Naive thymus-derived CD4-positive, alpha-beta T cell (primary cell): ENCODE measurements at regions not wholly inside any gene's neighbourhood (a gene's known extent, or its start where the extent isn't known, plus 50 kb on each side); places are given as distances from the start of the nearest gene placed in this dataset.
"Not testable (repeated sequence)": the region's sequence is repeated elsewhere in the genome, so short reads cannot be mapped to it uniquely, and the experiment has no call there.

ENCODE experiments used
- ATAC-seq: fragments of 150-1000 bp; cut with Tn5 transposase; 2 replicates; pipeline ENCODE4 v1.10.0; 2021; ENCODE audit warnings: mild to moderate bottlenecking, moderate library complexity
- CTCF ChIA-PET: fragments of 350-600 bp; sonication (Branson Sonifier 250); formaldehyde crosslinking; loops from one replicate; lab custom pipeline; 2021; ENCODE audit warnings: antibody characterized with exemption; lab: Charles Lee
- POLR2A ChIA-PET: fragments of 350-600 bp; sonication (Branson Sonifier 250); formaldehyde crosslinking; loops from one replicate; lab custom pipeline; 2021; ENCODE audit warnings: antibody characterized with exemption, inconsistent platforms; lab: Charles Lee
- DNase-seq, 9 donors: peaks; one replicate each; pipeline versions ENCODE4 v3.0.0 to v3.0.0-alpha.2; 2020 to 2022; ENCODE audit warnings: mixed read lengths in 1 of 9
- H3K27ac ChIP-seq: one replicate; pipeline ENCODE4 v1.7.0; 2013; ENCODE audit warnings: mild to moderate bottlenecking, low read depth, low read length, moderate library complexity
- H3K27me3 ChIP-seq, 2 donors: one replicate each; pipeline ENCODE4 v1.7.0; 2013; ENCODE audit warnings: low read length in 2 of 2, mild to moderate bottlenecking in 2 of 2, moderate library complexity in 2 of 2; ENCODE audit not compliant: control insufficient read depth in 2 of 2, insufficient read depth in 2 of 2
- H3K36me3 ChIP-seq, 3 experiments: 1 replicate in 2 of 3; 2 replicates in 1 of 3; pipeline ENCODE4 v1.7.0; 2013; ENCODE audit warnings: low read length in 3 of 3, mild to moderate bottlenecking in 3 of 3, moderate library complexity in 1 of 3; ENCODE audit not compliant: insufficient read depth in 3 of 3, control insufficient read depth in 2 of 3
- H3K4me1 ChIP-seq, 2 donors: one replicate each; pipeline ENCODE4 v1.7.0; 2013; ENCODE audit warnings: low read length in 2 of 2, mild to moderate bottlenecking in 2 of 2, moderate library complexity in 1 of 2; ENCODE audit not compliant: control insufficient read depth in 2 of 2, insufficient read depth in 2 of 2
- H3K4me3 ChIP-seq: 2 replicates; pipeline ENCODE4 v1.7.0; 2013; ENCODE audit warnings: mild to moderate bottlenecking, low read length
- H3K9me3 ChIP-seq, 3 experiments: 1 replicate in 2 of 3; 2 replicates in 1 of 3; pipeline ENCODE4 v1.7.0; 2013; ENCODE audit warnings: low read length in 3 of 3; ENCODE audit not compliant: control insufficient read depth in 2 of 3
- H3K27ac Mint-ChIP-seq, 9 donors: one replicate each; pipeline ENCODE4 v1.8.0; 2020 to 2022; ENCODE audit warnings: mixed read lengths in 9 of 9, mild to moderate bottlenecking in 8 of 9, moderate library complexity in 5 of 9, inconsistent platforms in 2 of 9
- H3K27me3 Mint-ChIP-seq, 5 donors: one replicate each; pipeline ENCODE4 v1.8.0; 2021 to 2022; ENCODE audit warnings: mixed read lengths in 5 of 5, mild to moderate bottlenecking in 1 of 5
- H3K36me3 Mint-ChIP-seq, 5 donors: one replicate each; pipeline ENCODE4 v1.8.0; 2020 to 2022; ENCODE audit warnings: mixed read lengths in 5 of 5, mild to moderate bottlenecking in 3 of 5, inconsistent platforms in 1 of 5
- H3K4me1 Mint-ChIP-seq, 7 donors: one replicate each; pipeline ENCODE4 v1.8.0; 2020 to 2022; ENCODE audit warnings: mixed read lengths in 7 of 7, mild to moderate bottlenecking in 3 of 7, inconsistent platforms in 1 of 7
- H3K4me3 Mint-ChIP-seq, 10 donors: one replicate each; pipeline ENCODE4 v1.8.0; 2020 to 2022; ENCODE audit warnings: mild to moderate bottlenecking in 10 of 10, mixed read lengths in 10 of 10, moderate library complexity in 6 of 10, inconsistent platforms in 2 of 10
- H3K9me3 Mint-ChIP-seq, 11 donors: one replicate each; pipeline ENCODE4 v1.8.0; 2020 to 2022; ENCODE audit warnings: mixed read lengths in 11 of 11, mild to moderate bottlenecking in 4 of 11, inconsistent platforms in 1 of 11, moderate library complexity in 1 of 11
- intact Hi-C, 2 donors: fragments of 100-400 bp; cut with micrococcal nuclease; formaldehyde crosslinking; loops; one replicate each; pipeline ENCODE4 v1.15.1; 2023

DNA sequence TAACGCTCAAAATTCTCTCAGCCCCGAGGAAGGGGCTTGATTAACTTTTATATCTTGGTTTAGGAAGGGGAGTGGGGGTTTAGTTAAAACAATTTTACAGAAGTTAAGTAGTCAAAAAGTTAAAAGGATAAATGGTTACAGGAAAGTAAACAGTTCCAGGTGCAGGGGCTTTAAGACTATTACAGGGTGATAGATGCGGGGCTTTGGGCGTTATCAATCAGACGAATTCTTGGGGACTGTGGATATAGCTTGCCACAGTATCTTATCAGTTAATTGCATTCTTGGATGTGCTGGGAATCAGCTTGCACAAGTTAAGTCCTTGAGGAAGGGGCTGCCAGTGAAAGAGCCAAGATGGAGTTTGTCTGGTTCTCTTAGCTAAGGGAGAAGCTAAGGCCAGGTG, 616.2 kb downstream of the XPNPEP1 start:
- H3K9me3 ChIP-seq, H3K4me1 Mint-ChIP-seq, H3K36me3 Mint-ChIP-seq, H3K27ac Mint-ChIP-seq, H3K27me3 Mint-ChIP-seq, H3K27me3 ChIP-seq, H3K4me3 Mint-ChIP-seq, H3K4me1 ChIP-seq, H3K36me3 ChIP-seq, H3K4me3 ChIP-seq, DNase-seq, ATAC-seq, intact Hi-C loops, CTCF ChIA-PET, POLR2A ChIA-PET, H3K27ac ChIP-seq: not testable (repeated sequence)
- peaks cover 0 to 14% (median 2%) of the 10 kb centered on the region in 11 donors for H3K9me3 Mint-ChIP-seq

DNA sequence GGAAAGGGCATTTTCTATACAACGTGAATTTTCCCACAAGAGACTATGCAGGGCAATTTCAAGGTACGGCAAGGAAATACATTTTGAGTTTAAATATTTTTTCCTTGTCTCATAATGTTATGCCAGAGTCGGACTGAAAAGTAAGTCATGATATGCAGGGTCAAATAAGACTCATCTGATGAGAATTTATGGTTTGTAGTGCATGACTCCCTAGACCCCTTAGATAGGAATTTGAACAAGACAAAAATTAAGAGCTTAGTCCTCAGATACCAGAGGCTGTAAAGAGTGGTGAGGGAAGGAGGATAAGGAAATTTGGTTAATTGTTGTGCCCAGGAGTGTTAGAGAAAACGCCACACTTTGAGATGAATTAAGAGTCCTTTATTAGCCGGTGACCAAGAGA, 616.6 kb downstream of the XPNPEP1 start:
- no peak overlapping the region for H3K27ac ChIP-seq
- no peak overlapping the region for H3K27ac Mint-ChIP-seq
- H3K27me3 Mint-ChIP-seq: no peaks in the 10 kb centered on the region
- H3K27me3 ChIP-seq: no peaks in the 10 kb centered on the region
- no peaks in the 10 kb centered on the region for H3K4me1 Mint-ChIP-seq
- no peaks in the 10 kb centered on the region for H3K36me3 ChIP-seq
- CTCF ChIA-PET: no interaction called here
- H3K4me1 ChIP-seq: no peaks in the 10 kb centered on the region
- H3K4me3 ChIP-seq: no peak overlapping the region
- DNase-seq (no peak), ATAC-seq (no peak)
- H3K36me3 Mint-ChIP-seq: no peaks in the 10 kb centered on the region
- POLR2A ChIA-PET: no interaction called here
- intact Hi-C loops: no loop called here
- H3K9me3 Mint-ChIP-seq: peaks cover 0 to 14% (median 2%) of the 10 kb centered on the region in 11 donors
- H3K4me3 Mint-ChIP-seq: no peak overlapping the region
- H3K9me3 ChIP-seq: no peaks in the 10 kb centered on the region

DNA sequence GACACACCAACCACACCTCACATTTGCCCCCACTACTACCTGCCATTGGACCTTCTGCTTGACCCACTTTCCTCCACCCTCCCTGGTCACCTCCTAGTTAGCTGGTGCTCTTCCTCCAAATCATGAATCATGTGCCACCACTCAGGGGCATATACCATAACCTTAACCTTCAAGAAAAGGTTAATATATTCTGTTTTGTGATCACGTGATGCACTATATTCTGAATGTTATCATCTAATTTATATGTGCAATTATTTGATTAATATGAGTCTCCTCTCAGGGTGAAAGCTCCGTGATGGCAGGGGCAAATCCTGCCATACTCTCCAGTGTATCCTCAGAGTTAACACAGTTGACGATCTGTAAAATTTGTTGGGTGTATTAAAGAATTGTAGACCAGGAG, 635.5 kb downstream of the XPNPEP1 start:
- no peak for DNase-seq
- intact Hi-C loops: no loop called here
- Mint-ChIP-seq H3K27me3 (no peaks in the 10 kb centered on the region), H3K4me1 (no peaks in the 10 kb centered on the region), H3K27ac (no peak overlapping the region), H3K36me3 (no peaks in the 10 kb centered on the region), H3K4me3 (no peak overlapping the region), H3K9me3 (peaks cover 0 to 12% (median 2%) of the 10 kb centered on the region in 11 donors)
- Histone ChIP-seq H3K4me1 (no peaks in the 10 kb centered on the region), H3K27me3 (no peaks in the 10 kb centered on the region), H3K9me3 (no peaks in the 10 kb centered on the region), H3K36me3 (no peaks in the 10 kb centered on the region), H3K27ac (no peak overlapping the region), H3K4me3 (no peak overlapping the region)
- ChIA-PET POLR2A (no interaction called here), CTCF (no interaction called here)
- ATAC-seq: no peak

DNA sequence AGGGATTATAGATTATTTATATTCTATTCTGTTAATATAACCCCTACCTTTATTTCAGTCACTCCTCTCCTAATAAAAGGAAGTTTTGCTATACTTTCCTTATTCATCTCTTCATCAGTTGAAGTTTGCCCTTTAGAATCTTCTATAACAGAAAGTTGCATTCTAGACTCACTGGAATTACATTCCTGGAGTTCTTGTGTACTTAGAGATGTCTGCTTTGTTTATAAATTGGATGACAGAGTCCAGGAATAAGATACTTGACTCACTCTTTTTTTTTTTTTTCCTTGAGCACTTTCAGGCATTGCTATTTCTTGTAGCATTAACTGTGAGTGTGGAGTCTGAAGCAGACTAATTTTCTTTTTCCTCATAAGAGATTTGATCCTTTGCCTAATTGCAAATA, 640.8 kb downstream of the XPNPEP1 start:
- no peaks in the 10 kb centered on the region for H3K36me3 Mint-ChIP-seq
- no peaks in the 10 kb centered on the region for H3K4me1 Mint-ChIP-seq
- Histone ChIP-seq H3K27ac (no peak overlapping the region), H3K4me3 (no peak overlapping the region), H3K36me3 (no peaks in the 10 kb centered on the region), H3K27me3 (no peaks in the 10 kb centered on the region), H3K4me1 (no peaks in the 10 kb centered on the region), H3K9me3 (no peaks in the 10 kb centered on the region)
- no peak for ATAC-seq
- intact Hi-C loops: no loop called here
- no peak overlapping the region for H3K27ac Mint-ChIP-seq
- DNase-seq: no peak
- H3K27me3 Mint-ChIP-seq: no peaks in the 10 kb centered on the region
- POLR2A ChIA-PET: no interaction called here
- no peak overlapping the region for H3K4me3 Mint-ChIP-seq
- CTCF ChIA-PET: no interaction called here
- H3K9me3 Mint-ChIP-seq: peaks cover 0 to 9% (median under 1%) of the 10 kb centered on the region in 11 donors

DNA sequence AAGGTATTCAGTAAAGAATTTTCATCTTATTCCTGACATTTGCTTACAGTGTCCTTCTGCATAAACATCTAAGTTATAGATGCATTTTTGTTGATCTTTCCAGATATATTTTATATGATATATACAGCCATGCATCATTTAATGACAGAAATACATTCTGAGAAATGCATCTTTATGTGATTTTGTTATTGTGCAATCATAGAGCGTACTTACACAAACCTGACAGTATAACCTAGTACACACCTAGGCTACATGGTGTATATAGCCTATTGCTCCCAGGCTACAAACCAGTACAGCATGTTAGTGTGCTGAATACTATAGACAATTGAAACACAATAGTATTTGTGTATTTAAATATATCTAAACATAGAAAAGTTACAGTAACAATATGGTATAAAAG, 642.0 kb downstream of the XPNPEP1 start:
- intact Hi-C loops: no loop called here
- Mint-ChIP-seq H3K9me3 (peaks cover 0 to 9% (median under 1%) of the 10 kb centered on the region in 11 donors), H3K4me1 (no peaks in the 10 kb centered on the region), H3K27ac (no peak overlapping the region), H3K27me3 (no peaks in the 10 kb centered on the region), H3K36me3 (no peaks in the 10 kb centered on the region), H3K4me3 (no peak overlapping the region)
- Histone ChIP-seq H3K9me3 (no peaks in the 10 kb centered on the region), H3K4me3 (no peak overlapping the region), H3K36me3 (no peaks in the 10 kb centered on the region), H3K27me3 (no peaks in the 10 kb centered on the region), H3K4me1 (no peaks in the 10 kb centered on the region), H3K27ac (no peak overlapping the region)
- no peak for DNase-seq
- no peak for ATAC-seq
- ChIA-PET CTCF (no interaction called here), POLR2A (no interaction called here)

DNA sequence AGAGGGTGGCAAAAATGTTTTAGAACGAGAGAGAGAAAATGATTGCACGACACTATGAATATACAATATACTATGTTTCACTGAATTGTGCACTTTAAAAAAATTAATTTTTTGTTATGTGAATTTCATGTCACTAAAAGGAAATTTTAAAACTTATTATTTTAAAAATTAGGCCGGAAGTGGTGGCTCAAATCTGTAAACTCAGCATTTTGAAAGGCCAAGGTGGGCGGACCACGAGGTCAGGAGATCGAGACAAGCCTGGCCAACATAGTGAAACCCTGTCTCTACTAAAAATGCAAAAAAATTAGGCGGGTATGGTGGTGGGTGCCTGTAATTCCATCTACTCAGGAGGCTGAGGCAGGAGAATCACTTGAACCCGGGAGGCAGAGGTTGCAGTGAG, 642.5 kb downstream of the XPNPEP1 start:
- CTCF ChIA-PET: no interaction called here
- Mint-ChIP-seq H3K27me3 (no peaks in the 10 kb centered on the region), H3K36me3 (no peaks in the 10 kb centered on the region), H3K4me3 (no peak overlapping the region), H3K4me1 (no peaks in the 10 kb centered on the region), H3K9me3 (peaks cover 0 to 9% (median 1%) of the 10 kb centered on the region in 11 donors), H3K27ac (no peak overlapping the region)
- POLR2A ChIA-PET: no interaction called here
- DNase-seq: no peak
- no peak overlapping the region for H3K27ac ChIP-seq
- H3K4me3 ChIP-seq: no peak overlapping the region
- H3K9me3 ChIP-seq: no peaks in the 10 kb centered on the region
- no peak for ATAC-seq
- H3K4me1 ChIP-seq: no peaks in the 10 kb centered on the region
- intact Hi-C loops: no loop called here
- H3K27me3 ChIP-seq: no peaks in the 10 kb centered on the region
- no peaks in the 10 kb centered on the region for H3K36me3 ChIP-seq

DNA sequence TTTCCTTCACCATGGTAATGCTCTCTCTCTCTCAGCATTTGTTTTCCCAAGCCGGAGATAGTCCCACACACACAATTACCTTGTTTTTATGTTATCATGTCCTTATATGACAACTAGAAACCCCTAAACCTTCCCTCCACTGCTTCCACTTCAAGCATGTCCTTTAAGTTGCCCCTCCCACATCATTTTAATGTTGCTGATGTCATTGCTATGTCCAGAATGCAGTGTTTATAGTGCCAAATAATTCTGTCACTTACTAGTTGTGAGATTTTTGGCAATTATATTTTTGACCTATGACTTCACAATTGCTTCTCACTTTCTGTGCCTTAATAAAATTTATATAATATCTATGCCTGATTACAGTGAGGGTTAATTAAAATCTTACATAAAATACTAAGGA, 645.9 kb downstream of the XPNPEP1 start:
- no peak overlapping the region for H3K27ac Mint-ChIP-seq
- H3K9me3 Mint-ChIP-seq: peaks cover 0 to 12% (median 1%) of the 10 kb centered on the region in 11 donors
- H3K4me1 Mint-ChIP-seq: no peaks in the 10 kb centered on the region
- H3K4me1 ChIP-seq: no peaks in the 10 kb centered on the region
- H3K27me3 ChIP-seq: no peaks in the 10 kb centered on the region
- ChIA-PET CTCF (no interaction called here), POLR2A (no interaction called here)
- ATAC-seq: no peak
- no peaks in the 10 kb centered on the region for H3K9me3 ChIP-seq
- intact Hi-C loops: no loop called here
- no peaks in the 10 kb centered on the region for H3K27me3 Mint-ChIP-seq
- DNase-seq: no peak
- H3K36me3 ChIP-seq: no peaks in the 10 kb centered on the region
- no peak overlapping the region for H3K27ac ChIP-seq
- no peaks in the 10 kb centered on the region for H3K36me3 Mint-ChIP-seq
- no peak overlapping the region for H3K4me3 ChIP-seq
- no peak overlapping the region for H3K4me3 Mint-ChIP-seq
